H1 (cell line): ENCODE measurements at regions not wholly inside any gene's neighbourhood (a gene's known extent, or its start where the extent isn't known, plus 50 kb on each side); places are given as distances from the start of the nearest gene placed in this dataset.

Experiments used
- CTCF ChIA-PET: fragments of 300-600 bp; sonication (Branson Sonifier 250); formaldehyde crosslinking; loops from one replicate; lab custom pipeline; 2021; ENCODE audit not compliant: partially characterized antibody; lab: Charles Lee
- POLR2A ChIA-PET: fragments of 300-600 bp; sonication (Branson Sonifier 250); formaldehyde crosslinking; loops from one replicate; lab custom pipeline; 2021; ENCODE audit warnings: inconsistent platforms; ENCODE audit not compliant: partially characterized antibody; lab: Charles Lee
- DNase-seq, 2 experiments: peaks; one replicate each; pipeline versions ENCODE4 v3.0.0 to v3.0.0-alpha.2; 2010 to 2022; ENCODE audit warnings: low spot score in 2 of 2, low read depth in 1 of 2, mixed read lengths in 1 of 2
- FAIRE-seq: peaks from 2 replicates; lab custom pipeline; 2011; peaks lifted over from hg19 to GRCh38; lab: Jason Lieb, UNC
- H2AFZ ChIP-seq: 2 replicates; pipeline ENCODE4 v1.8.1; 2012; ENCODE audit warnings: low read length, inconsistent platforms
- H2AK5ac ChIP-seq: 2 replicates; pipeline ENCODE4 v1.6.1; 2013; ENCODE audit warnings: low read depth, low read length
- H2BK120ac ChIP-seq: replicated peaks from 2 replicates; pipeline ENCODE3; 2013; ENCODE audit warnings: low read depth, low read length, inconsistent platforms
- H2BK12ac ChIP-seq: 2 replicates; pipeline ENCODE4 v1.6.1; 2013; ENCODE audit warnings: low read depth, low read length
- H2BK15ac ChIP-seq: 2 replicates; pipeline ENCODE4 v1.6.1; 2013; ENCODE audit warnings: low read length
- H2BK20ac ChIP-seq: 2 replicates; pipeline ENCODE4 v1.6.1; 2013; ENCODE audit warnings: low read length
- H2BK5ac ChIP-seq: 2 replicates; pipeline ENCODE4 v1.6.1; 2013; ENCODE audit warnings: low read depth, low read length
- H3K14ac ChIP-seq: 2 replicates; pipeline ENCODE4 v1.6.1; 2013; ENCODE audit warnings: inconsistent platforms; ENCODE audit not compliant: insufficient read length
- H3K18ac ChIP-seq: 2 replicates; pipeline ENCODE4 v1.6.1; 2013; ENCODE audit warnings: low read length; ENCODE audit errors: extremely low read depth
- H3K23ac ChIP-seq: 2 replicates; pipeline ENCODE4 v1.6.1; 2013; ENCODE audit warnings: inconsistent platforms; ENCODE audit not compliant: insufficient read length
- H3K23me2 ChIP-seq: 2 replicates; pipeline ENCODE4 v1.6.1; 2013; ENCODE audit warnings: low read depth, low read length
- H3K27ac ChIP-seq: 2 replicates; pipeline ENCODE4 v1.6.1; 2011; ENCODE audit warnings: low read depth, low read length, inconsistent platforms
- H3K27me3 ChIP-seq, 4 experiments: replicated peaks in 1 of 4; 1 replicate in 1 of 4; 2 replicates in 3 of 4; pipeline versions ENCODE4 v1.6.1 to v1.8.1; 2011 to 2013; ENCODE audit warnings: low read length in 3 of 4, mild to moderate bottlenecking in 3 of 4, inconsistent platforms in 2 of 4, mixed read lengths in 2 of 4, moderate library complexity in 1 of 4; ENCODE audit not compliant: control insufficient read depth in 3 of 4, insufficient read depth in 3 of 4; ENCODE audit errors: extremely low read depth in 1 of 4
- H3K36me3 ChIP-seq, 4 experiments: 2 replicates each; pipeline versions ENCODE4 v1.6.1 to v1.8.1; 2011 to 2013; ENCODE audit warnings: mild to moderate bottlenecking in 4 of 4, low read length in 3 of 4, moderate library complexity in 2 of 4, control low read depth in 1 of 4, inconsistent platforms in 1 of 4; ENCODE audit not compliant: insufficient read depth in 4 of 4, control insufficient read depth in 2 of 4
- H3K4ac ChIP-seq: replicated peaks from 2 replicates; pipeline ENCODE3; 2013; ENCODE audit warnings: low read length, low read depth, mixed read lengths, inconsistent platforms; ENCODE audit not compliant: insufficient read length
- H3K4me1 ChIP-seq, 4 experiments: replicated peaks in 1 of 4; 1 replicate in 1 of 4; 2 replicates in 3 of 4; pipeline versions ENCODE4 v1.6.1 to v1.8.1; 2011 to 2013; ENCODE audit warnings: low read length in 3 of 4, inconsistent platforms in 2 of 4, mixed read lengths in 1 of 4; ENCODE audit not compliant: insufficient read depth in 4 of 4, control insufficient read depth in 3 of 4
- H3K4me2 ChIP-seq, 2 experiments: 2 replicates each; pipeline versions ENCODE4 v1.6.1 to v1.8.1; 2011 to 2013; ENCODE audit warnings: low read depth in 2 of 2, low read length in 2 of 2, control low read depth in 1 of 2, inconsistent platforms in 1 of 2, mild to moderate bottlenecking in 1 of 2; ENCODE audit not compliant: insufficient read depth in 1 of 2
- H3K4me3 ChIP-seq, 4 experiments: fragments of 200-600, 300-600 bp in 1 of 4; sonication (generic), shearing (Covaris generic), sonication (Bioruptor Twin) in 1 of 4; 2 replicates each; pipeline versions ENCODE4 v1.5.1 to v1.8.1; 2011 to 2016; ENCODE audit warnings: low read length in 4 of 4, low read depth in 3 of 4, control low read depth in 2 of 4, inconsistent platforms in 2 of 4, mild to moderate bottlenecking in 2 of 4, mixed read lengths in 1 of 4, moderate library complexity in 1 of 4; ENCODE audit not compliant: insufficient read depth in 2 of 4; ENCODE audit errors: extremely low read depth in 1 of 4
- H3K56ac ChIP-seq: replicated peaks from 2 replicates; pipeline ENCODE3; 2013; ENCODE audit warnings: low read depth, mild to moderate bottlenecking, mixed read lengths, low read length, inconsistent platforms; ENCODE audit not compliant: insufficient read length
- H3K79me1 ChIP-seq: 2 replicates; pipeline ENCODE4 v1.6.1; 2013; ENCODE audit warnings: low read depth, low read length, control low read depth
- H3K79me2 ChIP-seq, 2 experiments: 2 replicates each; pipeline versions ENCODE4 v1.6.1 to v1.8.1; 2012 to 2013; ENCODE audit warnings: low read length in 2 of 2, mild to moderate bottlenecking in 2 of 2, inconsistent platforms in 1 of 2; ENCODE audit not compliant: insufficient read depth in 2 of 2, control insufficient read depth in 1 of 2
- H3K9ac ChIP-seq, 4 experiments: replicated peaks in 1 of 4; 1 replicate in 1 of 4; 2 replicates in 3 of 4; pipeline versions ENCODE4 v1.6.1 to v1.8.1; 2011 to 2013; ENCODE audit warnings: low read depth in 3 of 4, low read length in 3 of 4, control low read depth in 2 of 4, mild to moderate bottlenecking in 2 of 4, moderate library complexity in 2 of 4, inconsistent platforms in 1 of 4; ENCODE audit errors: extremely low read depth in 1 of 4
- H3K9me3 ChIP-seq, 2 experiments: 2 replicates each; pipeline versions ENCODE4 v1.6.1 to v1.8.1; 2012 to 2013; ENCODE audit warnings: mild to moderate bottlenecking in 2 of 2, moderate library complexity in 2 of 2, control low read depth in 1 of 2, inconsistent platforms in 1 of 2, low read depth in 1 of 2, low read length in 1 of 2, mixed read lengths in 1 of 2; ENCODE audit not compliant: insufficient read depth in 2 of 2
- H4K20me1 ChIP-seq, 2 experiments: replicated peaks in 1 of 2; 2 replicates each; pipeline versions ENCODE3 to v1.8.1; 2011 to 2013; ENCODE audit warnings: inconsistent platforms in 2 of 2, low read length in 2 of 2, mild to moderate bottlenecking in 1 of 2; ENCODE audit not compliant: insufficient read depth in 2 of 2, control insufficient read depth in 1 of 2
- H4K5ac ChIP-seq: 2 replicates; pipeline ENCODE4 v1.6.1; 2013; ENCODE audit warnings: low read length, low read depth, mixed read lengths, inconsistent platforms; ENCODE audit not compliant: insufficient read length
- H4K8ac ChIP-seq: 2 replicates; pipeline ENCODE4 v1.8.0; 2013; ENCODE audit warnings: mild to moderate bottlenecking, moderate library complexity, low read length, inconsistent platforms; ENCODE audit not compliant: insufficient read depth; ENCODE audit errors: extremely low read depth
- H4K91ac ChIP-seq: replicated peaks from 2 replicates; pipeline ENCODE3; 2013; ENCODE audit warnings: low read length, mixed read lengths, inconsistent platforms; ENCODE audit not compliant: insufficient read length
- FOSL1 ChIP-seq: IDR thresholded peaks from 2 replicates; pipeline ENCODE4 v1.6.1; 2011; ENCODE audit warnings: mild to moderate bottlenecking, low read depth, low read length, moderate library complexity; ENCODE audit not compliant: insufficient read depth
- KDM5A ChIP-seq: fragments of 200-600 bp; IDR thresholded peaks from 2 replicates; pipeline ENCODE4 v1.7.1; 2012; ENCODE audit warnings: mild to moderate bottlenecking, low read length, inconsistent platforms, mixed read lengths
- MAFK ChIP-seq: IDR thresholded peaks from 2 replicates; pipeline ENCODE4 v1.6.1; 2012; ENCODE audit warnings: low read depth, mild to moderate bottlenecking, improper control_type of control experiment, low read length
- NANOG ChIP-seq: IDR thresholded peaks from 2 replicates; pipeline ENCODE4 v1.6.1; 2011; ENCODE audit warnings: low read length, low read depth, mild to moderate bottlenecking, inconsistent platforms; ENCODE audit not compliant: insufficient read depth, poor library complexity, severe bottlenecking
- RAD21 ChIP-seq, 2 experiments: IDR thresholded peaks in 1 of 2; conservative IDR thresholded peaks in 1 of 2; 2 replicates each; pipeline ENCODE4 v1.6.1; 2011; ENCODE audit warnings: low read depth in 2 of 2, low read length in 2 of 2, improper control_type of control experiment in 1 of 2, inconsistent platforms in 1 of 2, mild to moderate bottlenecking in 1 of 2, moderate library complexity in 1 of 2
- WGBS, 2 experiments: shearing (Covaris generic) in 1 of 2; methylation state at CpG; one replicate each; pipeline versions ENCODE4 v1.1.6 to v1.1.7; 2013 to 2015; ENCODE audit warnings: low lambda C conversion rate in 2 of 2, mixed read lengths in 2 of 2, inconsistent platforms in 1 of 2, low coverage in 1 of 2, missing lambda C conversion rate in 1 of 2; ENCODE audit not compliant: insufficient replicate concordance in 2 of 2, insufficient coverage in 1 of 2, insufficient read length in 1 of 2; ENCODE audit errors: extremely low coverage in 1 of 2, missing lambda C conversion rate in 1 of 2; 5-methylcytosine and 5-hydroxymethylcytosine counted together
- TF ChIP-seq, protein P1 (sequence below), 3 experiments: IDR thresholded peaks; 1 replicate in 2 of 3; 2 replicates in 1 of 3; pipeline versions ENCODE4 v1.5.1 to v1.6.1; 2011; ENCODE audit warnings: low read length in 3 of 3, mild to moderate bottlenecking in 3 of 3, inconsistent platforms in 2 of 3, low read depth in 1 of 3, moderate library complexity in 1 of 3; ENCODE audit not compliant: insufficient read depth in 1 of 3; ENCODE audit errors: control extremely low read depth in 1 of 3

GRCh38 chr4:134762053-134762452 is 560.5 kb upstream of the PABPC4L start:
- FAIRE-seq: no peak
- Histone ChIP-seq H2BK5ac (no peak overlapping the region), H4K91ac (no peak overlapping the region), H4K20me1 (no peaks in the 10 kb centered on the region), H4K8ac (no peak overlapping the region), H3K4me1 (no peaks in the 10 kb centered on the region), H3K18ac (no peak overlapping the region), H3K23me2 (no peaks in the 10 kb centered on the region; the same call in 1 of the 2 replicates), H4K5ac (no peak overlapping the region), H3K9me3 (no peaks in the 10 kb centered on the region), H3K23ac (no peak overlapping the region), H3K36me3 (no peaks in the 10 kb centered on the region), H3K27ac (no peak overlapping the region), H2AFZ (0 out of 2 replicates have a peak overlapping the region, but pooled peaks have one; percentile 25), H3K27me3 (no peaks in the 10 kb centered on the region), H3K79me1 (no peaks in the 10 kb centered on the region), H3K4ac (no peak overlapping the region), H2BK15ac (0 out of 2 replicates have a peak overlapping the region, but pooled peaks have one; percentile 21)
- POLR2A ChIA-PET: no interaction called here
- TF ChIP-seq RAD21 (IDR thresholded peaks at IDR 0.05 in 1 of 2, conservative IDR thresholded peaks at IDR 0.05 in 1 of 2; ENCODE audit: low read depth in 2 of 2, low read length in 2 of 2) (peak; percentile 28 to 48; a peak in 3 of 4 replicates), NANOG (no peak), KDM5A (no peak), MAFK (no peak), FOSL1 (no peak)
- TF ChIP-seq, protein P1, sequence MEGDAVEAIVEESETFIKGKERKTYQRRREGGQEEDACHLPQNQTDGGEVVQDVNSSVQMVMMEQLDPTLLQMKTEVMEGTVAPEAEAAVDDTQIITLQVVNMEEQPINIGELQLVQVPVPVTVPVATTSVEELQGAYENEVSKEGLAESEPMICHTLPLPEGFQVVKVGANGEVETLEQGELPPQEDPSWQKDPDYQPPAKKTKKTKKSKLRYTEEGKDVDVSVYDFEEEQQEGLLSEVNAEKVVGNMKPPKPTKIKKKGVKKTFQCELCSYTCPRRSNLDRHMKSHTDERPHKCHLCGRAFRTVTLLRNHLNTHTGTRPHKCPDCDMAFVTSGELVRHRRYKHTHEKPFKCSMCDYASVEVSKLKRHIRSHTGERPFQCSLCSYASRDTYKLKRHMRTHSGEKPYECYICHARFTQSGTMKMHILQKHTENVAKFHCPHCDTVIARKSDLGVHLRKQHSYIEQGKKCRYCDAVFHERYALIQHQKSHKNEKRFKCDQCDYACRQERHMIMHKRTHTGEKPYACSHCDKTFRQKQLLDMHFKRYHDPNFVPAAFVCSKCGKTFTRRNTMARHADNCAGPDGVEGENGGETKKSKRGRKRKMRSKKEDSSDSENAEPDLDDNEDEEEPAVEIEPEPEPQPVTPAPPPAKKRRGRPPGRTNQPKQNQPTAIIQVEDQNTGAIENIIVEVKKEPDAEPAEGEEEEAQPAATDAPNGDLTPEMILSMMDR (IDR thresholded peaks at IDR 0.05; ENCODE audit: control extremely low read depth in 1 of 3, insufficient read depth in 1 of 3, low read depth in 1 of 3, low read length in 3 of 3): peak in 2 of 3 experiments; percentile 19 to 56; a peak in 3 of 4 replicates
- TF ChIP-seq, all 59 proteins: peak for 2
- H3K9ac ChIP-seq: no peak overlapping the region
- no peak overlapping the region for H2AK5ac ChIP-seq
- H3K79me2 ChIP-seq: no peaks in the 10 kb centered on the region
- no peak overlapping the region for H3K4me3 ChIP-seq
- H3K14ac ChIP-seq: no peak overlapping the region
- CTCF ChIA-PET: interaction anchor here (0.8 to 2.4 kb wide), 5 partner anchors 9 to 27 kb away, joined by 3 to 21 read pairs (median 5); no protein-coding TSS in a partner anchor
- peak in 1 of 2 experiments; percentile 50 for DNase-seq
- 82% methylated on average over 4 of the region's 4 CpGs; no CpG with 5 or more reads in 1 of the 2 experiments for WGBS, 2 experiments
- H2BK20ac ChIP-seq: no peak overlapping the region
- no peak overlapping the region for H2BK12ac ChIP-seq
- no peak overlapping the region for H3K56ac ChIP-seq
- H2BK120ac ChIP-seq: no peak overlapping the region
- H3K4me2 ChIP-seq: no peak overlapping the region
